ENCODE measurements at regions not wholly inside any gene's neighbourhood (a gene's known extent, or its start where the extent isn't known, plus 50 kb on each side); places are given as distances from the start of the nearest gene placed in this dataset.
A peak's percentile ranks its signal among the peaks of the same experiment; 100 is the strongest.

- no peak overlapping the region for H2BK15ac ChIP-seq (ENCODE audit: low read depth, low read length)
- H2AK5ac ChIP-seq (ENCODE audit: low read depth, low read length): no peak overlapping the region
- H2AFZ ChIP-seq (replicated peaks; ENCODE audit: low read length, poor library complexity): no peak overlapping the region
- WGBS, 2 experiments (ENCODE audit: extremely low coverage in 2 of 2, insufficient read length in 1 of 2): 100% methylated on average over 2 of the region's 15 CpGs; no CpG with 5 or more reads in 1 of the 2 experiments
- intact Hi-C loops (cut with micrococcal nuclease): no loop called here
- in situ Hi-C loops (cut with MboI; ENCODE audit: low sequenced_read_pairs): no loop called here
- H3K14ac ChIP-seq (replicated peaks; ENCODE audit: low read depth, low read length): no peak overlapping the region
- H2BK20ac ChIP-seq (ENCODE audit: low read depth, low read length): no peak overlapping the region
- H3K27me3 ChIP-seq (ENCODE audit: control insufficient read depth, insufficient read depth, low read length): no peaks in the 10 kb centered on the region
- H3K4me3 ChIP-seq (ENCODE audit: insufficient read depth, low read depth, low read length): no peak overlapping the region
- H3K56ac ChIP-seq (ENCODE audit: extremely low read depth, insufficient read depth, low read length): no peak overlapping the region
- no peak overlapping the region for H4K8ac ChIP-seq (ENCODE audit: low read depth in 2 of 2, low read length in 2 of 2)
- H3K27ac ChIP-seq (ENCODE audit: insufficient read depth, low read length): no peak overlapping the region
- H3K4ac ChIP-seq (ENCODE audit: low read depth, low read length): peak overlapping the region; percentile 22; the same call in 1 of the 2 replicates
- no peak overlapping the region for H4K5ac ChIP-seq (ENCODE audit: low read depth, low read length)
- no peak overlapping the region for H3K18ac ChIP-seq (ENCODE audit: low read depth, low read length)
- H2BK120ac ChIP-seq (ENCODE audit: low read depth, low read length): no peak overlapping the region
- H3K9me3 ChIP-seq (ENCODE audit: control insufficient read depth, insufficient read depth, low read length): no peaks in the 10 kb centered on the region
- TF ChIP-seq MAFK (IDR thresholded peaks at IDR 0.05; ENCODE audit: low read depth, low read length) (no peak), MAZ (IDR thresholded peaks at IDR 0.05; ENCODE audit: borderline replicate concordance, low read depth, low read length) (no peak), SMC3 (IDR thresholded peaks at IDR 0.05; ENCODE audit: low read depth, low read length) (no peak), CEBPB (IDR thresholded peaks at IDR 0.05; ENCODE audit: low read depth, low read length) (no peak), CTCF (conservative IDR thresholded peaks at IDR 0.05; ENCODE audit: low read depth, low read length) (no peak), RAD21 (IDR thresholded peaks at IDR 0.05; ENCODE audit: low read length) (no peak)
- no peak overlapping the region for H2AK9ac ChIP-seq (replicated peaks; ENCODE audit: low read depth, low read length, poor library complexity)
- no peak overlapping the region for H3K4me2 ChIP-seq (ENCODE audit: low read depth, low read length)
- ChIA-PET POLR2A (ENCODE audit: unreplicated experiment) (no interaction called here), CTCF (no interaction called here)
- no peaks in the 10 kb centered on the region for H3K9me1 ChIP-seq (ENCODE audit: insufficient read depth, low read length)
- no peak overlapping the region for H2BK5ac ChIP-seq (ENCODE audit: low read depth, low read length, poor library complexity, severe bottlenecking)
- no TSS peak for BruUV-seq (replicated peaks)
- H3K23ac ChIP-seq (ENCODE audit: low read depth, low read length): no peak overlapping the region
- H3K36me3 ChIP-seq (ENCODE audit: control insufficient read depth, insufficient read depth, low read length): 0 out of 2 replicates have a peak, but pooled peaks cover 2% of the 10 kb centered on the region
- no peaks in the 10 kb centered on the region for H3K79me1 ChIP-seq (ENCODE audit: low read depth in 1 of 2, low read length in 2 of 2)
- dilution Hi-C loops (cut with HindIII; ENCODE audit: low sequenced_read_pairs, unreplicated experiment): no loop called here
- H3K4me1 ChIP-seq (ENCODE audit: control insufficient read depth, insufficient read depth, low read length): peaks cover 2% of the 10 kb centered on the region; the same call in 1 of the 2 replicates
- no peak for DNase-seq
- no peak for ATAC-seq (ENCODE audit: low read depth)
- H4K91ac ChIP-seq (ENCODE audit: insufficient read depth, low read depth, low read length): no peak overlapping the region
- no peaks in the 10 kb centered on the region for H4K20me1 ChIP-seq (ENCODE audit: insufficient read depth, low read length)
- no peak overlapping the region for H3K9ac ChIP-seq (ENCODE audit: low read depth, low read length)
Observed at GRCh38 chr16:29126057-29126494, 141.2 kb downstream of the LAT start.

Data from IMR-90 (cell line).